AG10803 (cell line): ENCODE measurements at regions not wholly inside any gene's neighbourhood (a gene's known extent, or its start where the extent isn't known, plus 50 kb on each side); places are given as distances from the start of the nearest gene placed in this dataset.
A peak's percentile ranks its signal among the peaks of the same experiment; 100 is the strongest.

Experiments used
- DNase-seq: peaks from one replicate; pipeline ENCODE4 v3.0.0; 2010; ENCODE audit warnings: low read depth
- H3K4me3 ChIP-seq: 2 replicates; pipeline ENCODE4 v1.5.1; 2011; ENCODE audit warnings: mild to moderate bottlenecking, low read length, control low read depth
- TF ChIP-seq, protein P1 (sequence below): conservative IDR thresholded peaks from 2 replicates; pipeline ENCODE4 v1.5.1; 2011; ENCODE audit warnings: mild to moderate bottlenecking, low read length, control low read depth, inconsistent platforms

DNA sequence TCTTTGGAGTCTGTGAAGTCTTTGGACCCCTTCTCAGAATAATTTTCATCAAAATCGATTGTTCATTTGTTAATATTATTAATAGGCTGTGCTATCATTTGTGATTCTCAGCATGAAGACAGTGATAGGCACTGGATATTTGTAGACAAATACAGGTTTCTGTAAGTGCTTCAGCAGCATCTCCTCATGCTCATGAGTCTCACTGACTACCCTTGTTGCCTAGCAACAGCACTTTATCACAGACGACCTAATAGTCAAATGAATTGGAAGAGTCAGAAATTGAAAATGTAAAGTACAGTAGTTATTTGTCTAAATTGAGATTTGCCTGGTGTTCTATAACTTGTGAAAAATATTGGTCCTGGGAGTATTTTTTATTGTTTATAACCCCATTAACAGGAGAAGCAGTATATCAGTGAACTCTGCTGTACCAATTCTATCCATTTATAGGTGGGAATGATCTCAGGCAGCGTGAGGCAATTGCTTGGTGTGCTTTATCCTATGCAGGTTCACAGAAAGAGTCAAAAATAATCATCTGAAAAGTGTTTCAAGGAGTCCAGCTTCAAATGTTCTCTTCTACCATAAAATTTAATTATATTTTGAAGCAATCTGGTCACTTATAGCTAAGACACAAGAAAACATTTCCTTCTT, 684.6 kb downstream of the RFPL4B start:
- TF ChIP-seq, protein P1, sequence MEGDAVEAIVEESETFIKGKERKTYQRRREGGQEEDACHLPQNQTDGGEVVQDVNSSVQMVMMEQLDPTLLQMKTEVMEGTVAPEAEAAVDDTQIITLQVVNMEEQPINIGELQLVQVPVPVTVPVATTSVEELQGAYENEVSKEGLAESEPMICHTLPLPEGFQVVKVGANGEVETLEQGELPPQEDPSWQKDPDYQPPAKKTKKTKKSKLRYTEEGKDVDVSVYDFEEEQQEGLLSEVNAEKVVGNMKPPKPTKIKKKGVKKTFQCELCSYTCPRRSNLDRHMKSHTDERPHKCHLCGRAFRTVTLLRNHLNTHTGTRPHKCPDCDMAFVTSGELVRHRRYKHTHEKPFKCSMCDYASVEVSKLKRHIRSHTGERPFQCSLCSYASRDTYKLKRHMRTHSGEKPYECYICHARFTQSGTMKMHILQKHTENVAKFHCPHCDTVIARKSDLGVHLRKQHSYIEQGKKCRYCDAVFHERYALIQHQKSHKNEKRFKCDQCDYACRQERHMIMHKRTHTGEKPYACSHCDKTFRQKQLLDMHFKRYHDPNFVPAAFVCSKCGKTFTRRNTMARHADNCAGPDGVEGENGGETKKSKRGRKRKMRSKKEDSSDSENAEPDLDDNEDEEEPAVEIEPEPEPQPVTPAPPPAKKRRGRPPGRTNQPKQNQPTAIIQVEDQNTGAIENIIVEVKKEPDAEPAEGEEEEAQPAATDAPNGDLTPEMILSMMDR: no peak
- DNase-seq: no peak

DNA sequence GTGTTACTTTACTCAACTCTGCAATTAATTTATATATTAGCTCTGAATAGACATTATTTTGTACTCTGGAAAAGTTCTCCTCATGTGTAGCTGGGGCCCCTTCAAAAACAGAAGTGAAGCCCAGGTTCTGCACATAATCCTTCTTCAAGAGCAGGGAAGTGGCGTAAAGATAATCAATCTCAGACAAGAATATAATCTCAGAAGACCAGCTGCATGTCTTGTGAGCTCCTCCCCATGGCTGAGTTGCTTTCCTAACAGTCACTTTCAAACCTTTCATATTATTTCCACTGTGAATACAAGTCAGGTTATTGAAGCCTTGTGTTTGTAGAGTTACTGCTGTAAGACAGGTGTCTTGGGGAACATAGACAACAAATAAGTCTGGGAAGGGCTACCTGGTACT, 691.9 kb downstream of the RFPL4B start:
- H3K4me3 ChIP-seq: no peak overlapping the region
- TF ChIP-seq, protein P1: no peak
- DNase-seq: no peak

More for the DNA sequence above, 684.6 kb downstream of the RFPL4B start:
- no peak overlapping the region for H3K4me3 ChIP-seq

GRCh38 chr6:113047148-113047547, 700.0 kb downstream of the RFPL4B start:
- TF ChIP-seq, protein P1: no peak
- no peak overlapping the region for H3K4me3 ChIP-seq
- peak; percentile 64 for DNase-seq

DNA sequence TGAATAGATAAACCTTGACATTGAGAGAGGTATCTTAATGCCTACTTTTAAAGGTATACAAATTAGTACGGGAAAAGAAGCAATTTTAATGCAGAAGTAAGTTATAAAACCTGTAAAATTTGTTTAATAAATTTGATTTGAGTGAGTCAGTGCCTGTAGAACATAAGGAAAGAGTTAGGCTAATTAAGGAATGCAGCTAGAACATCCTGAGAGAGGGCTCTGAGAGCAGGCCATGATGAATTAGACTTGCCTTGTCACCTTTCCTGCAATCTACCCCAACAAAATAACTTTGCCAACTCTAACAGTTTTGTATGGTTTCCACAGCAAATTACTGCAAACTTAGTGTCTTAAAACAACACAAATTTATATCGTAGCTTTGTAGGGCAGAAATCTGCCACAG, 700.8 kb downstream of the RFPL4B start:
- no peak overlapping the region for H3K4me3 ChIP-seq
- TF ChIP-seq, protein P1: no peak
- peak; percentile 66 for DNase-seq

DNA sequence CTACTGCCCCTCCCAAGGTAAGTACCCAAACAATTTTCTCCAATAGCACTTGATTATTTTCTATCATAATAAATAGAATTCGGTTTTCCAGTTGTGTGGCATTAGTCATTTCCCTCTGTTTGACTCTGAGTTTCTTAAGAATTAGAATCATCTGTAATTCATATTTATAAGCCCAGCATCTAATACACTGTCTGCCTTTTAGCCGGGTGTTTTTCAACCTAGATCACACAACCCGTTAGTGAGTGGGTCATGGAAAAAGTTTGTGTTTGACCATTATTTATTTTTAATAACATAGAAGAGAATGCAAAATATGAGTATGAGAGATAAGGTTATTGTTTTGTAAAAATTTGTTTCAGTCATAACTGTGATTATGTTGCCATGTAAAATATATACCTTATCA, 701.6 kb downstream of the RFPL4B start:
- TF ChIP-seq, protein P1: no peak
- no peak for DNase-seq
- H3K4me3 ChIP-seq: no peak overlapping the region

DNA sequence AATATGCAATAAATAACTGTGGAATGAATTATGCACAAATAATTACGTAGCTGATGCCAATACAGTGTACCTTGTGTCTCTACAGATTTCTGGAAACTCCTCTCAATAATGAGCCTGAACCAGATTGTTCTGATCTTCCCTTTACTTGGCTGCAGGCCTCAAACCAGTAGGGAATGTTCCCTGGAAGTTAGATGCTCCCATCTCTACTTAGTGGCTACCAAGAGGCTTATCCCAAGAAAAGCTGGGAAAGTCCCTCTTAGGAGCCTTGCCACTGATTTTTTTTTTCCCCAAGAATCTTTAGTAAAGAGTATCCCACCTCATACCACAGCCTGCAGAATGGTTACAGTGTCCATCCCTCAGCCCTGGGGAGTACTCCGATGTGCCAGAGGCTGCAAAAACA, 702.1 kb downstream of the RFPL4B start:
- TF ChIP-seq, protein P1: no peak
- DNase-seq: peak; percentile 28

DNA sequence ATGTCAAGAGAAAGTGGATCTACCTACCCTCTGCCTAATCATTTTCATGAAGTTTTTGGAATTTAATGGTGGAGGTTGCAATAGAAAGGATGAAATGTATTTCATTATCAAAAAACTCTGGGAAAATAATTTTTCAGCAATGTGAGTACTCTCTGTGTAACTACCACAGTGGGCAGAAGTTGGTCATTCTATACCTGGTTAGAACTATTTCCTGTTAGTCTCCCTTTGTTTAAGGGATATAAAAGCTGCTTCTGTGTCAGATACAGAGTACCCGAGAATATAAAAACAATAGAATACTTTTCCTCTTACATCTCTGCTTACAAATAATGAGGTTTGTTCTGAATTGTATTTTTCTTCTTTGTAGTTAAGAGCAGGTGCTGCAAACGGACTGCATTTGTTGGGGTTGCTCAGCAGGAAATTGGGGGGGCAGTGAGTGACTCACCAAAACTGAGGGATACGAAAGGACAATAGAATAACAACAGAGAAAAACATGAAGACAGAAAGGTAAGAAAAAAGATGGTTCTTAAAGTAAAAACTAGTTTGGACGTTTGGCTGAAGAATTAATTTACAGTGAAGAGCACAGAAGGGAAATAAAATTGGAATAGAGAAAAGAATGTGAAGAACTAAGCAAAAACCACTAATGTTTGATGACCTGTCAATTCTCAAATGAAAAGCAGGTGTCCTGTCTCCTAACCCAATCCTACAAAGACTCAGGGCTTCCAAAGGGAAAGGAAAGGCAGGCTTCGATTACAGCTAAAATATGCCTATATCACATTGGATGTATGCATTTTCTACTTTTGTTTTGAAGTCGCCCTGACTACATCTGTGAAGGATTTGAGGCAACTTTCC, 703.1 kb downstream of the RFPL4B start:
- no peak overlapping the region for H3K4me3 ChIP-seq
- peak; percentile 56 for DNase-seq
- TF ChIP-seq, protein P1: no peak

More for the DNA sequence above, 702.1 kb downstream of the RFPL4B start:
- H3K4me3 ChIP-seq: no peak overlapping the region
